Caco-2 (cell line): ENCODE measurements at regions not wholly inside any gene's neighbourhood (a gene's known extent, or its start where the extent isn't known, plus 50 kb on each side); places are given as distances from the start of the nearest gene placed in this dataset.

ENCODE experiments used
- BruUV-seq: library from RNA; stranded (reverse); fragments of 400-500 nt; replicated peaks from 2 replicates; lab custom pipeline; 2021; lab: Mats Ljungman, UMichigan
- CTCF ChIA-PET: fragments of 300-600 bp; sonication (Branson Sonifier 250); formaldehyde crosslinking; loops from one replicate; lab custom pipeline; 2022; ENCODE audit warnings: antibody characterized with exemption; lab: Charles Lee
- POLR2A ChIA-PET: fragments of 300-600 bp; sonication (Branson Sonifier 250); formaldehyde crosslinking; loops from one replicate; lab custom pipeline; 2022; ENCODE audit warnings: antibody characterized with exemption; lab: Charles Lee
- DNase-seq, 2 experiments: peaks; one replicate each; pipeline versions ENCODE4 v3.0.0 to v3.0.0-alpha.2; 2020 to 2022
- H3K27me3 ChIP-seq: replicated peaks from 2 replicates; pipeline ENCODE4 v1.6.0; 2011; ENCODE audit warnings: low read length; ENCODE audit not compliant: control insufficient read depth, insufficient read depth
- H3K36me3 ChIP-seq: 2 replicates; pipeline ENCODE4 v1.5.1; 2011; ENCODE audit warnings: low read length; ENCODE audit not compliant: control insufficient read depth, insufficient read depth
- H3K4me1 ChIP-seq: fragments of 250-450 bp; sonication (Bioruptor Pico); 2 replicates; pipeline ENCODE4 v1.5.1; 2020; ENCODE audit warnings: mild to moderate bottlenecking
- H3K4me3 ChIP-seq: 2 replicates; pipeline ENCODE4 v1.5.1; 2011; ENCODE audit warnings: low read depth, mild to moderate bottlenecking, control low read depth, low read length
- H3K9me3 ChIP-seq: fragments of 250-450 bp; sonication (Bioruptor Pico); 2 replicates; pipeline ENCODE4 v1.5.1; 2020; ENCODE audit warnings: mild to moderate bottlenecking, moderate library complexity
- H3K27ac Mint-ChIP-seq: one replicate; pipeline ENCODE4 v1.8.0; 2022; ENCODE audit warnings: mixed read lengths; ENCODE audit not compliant: unreplicated experiment
- H3K27me3 Mint-ChIP-seq: one replicate; pipeline ENCODE4 v1.8.0; 2022; ENCODE audit warnings: mixed read lengths; ENCODE audit not compliant: insufficient read depth, unreplicated experiment
- H3K36me3 Mint-ChIP-seq: one replicate; pipeline ENCODE4 v1.8.0; 2022; ENCODE audit warnings: mild to moderate bottlenecking, mixed read lengths; ENCODE audit not compliant: insufficient read depth, unreplicated experiment
- H3K4me1 Mint-ChIP-seq: one replicate; pipeline ENCODE4 v1.8.0; 2022; ENCODE audit warnings: low read depth, mixed read lengths; ENCODE audit not compliant: unreplicated experiment
- H3K4me3 Mint-ChIP-seq: one replicate; pipeline ENCODE4 v1.8.0; 2022; ENCODE audit warnings: mild to moderate bottlenecking, moderate library complexity, mixed read lengths; ENCODE audit not compliant: unreplicated experiment
- H3K9me3 Mint-ChIP-seq: one replicate; pipeline ENCODE4 v1.8.0; 2022; ENCODE audit warnings: mixed read lengths; ENCODE audit not compliant: unreplicated experiment
- intact Hi-C: fragments of 100-400 bp; cut with micrococcal nuclease; formaldehyde crosslinking; loops from one replicate; pipeline ENCODE4 v1.10.0; 2022; ENCODE audit not compliant: unreplicated experiment
- TF ChIP-seq, protein P1 (sequence below), 2 experiments: fragments of 200-600 bp in 1 of 2; IDR thresholded peaks; 1 replicate in 1 of 2; 2 replicates in 1 of 2; pipeline versions ENCODE4 v1.5.1 to v1.8.0; 2011 to 2022; ENCODE audit warnings: antibody characterized with exemption in 1 of 2, control low read depth in 1 of 2, inconsistent platforms in 1 of 2, low read depth in 1 of 2, low read length in 1 of 2, mild to moderate bottlenecking in 1 of 2, moderate library complexity in 1 of 2; ENCODE audit not compliant: insufficient read depth in 1 of 2, severe bottlenecking in 1 of 2, unreplicated experiment in 1 of 2

DNA sequence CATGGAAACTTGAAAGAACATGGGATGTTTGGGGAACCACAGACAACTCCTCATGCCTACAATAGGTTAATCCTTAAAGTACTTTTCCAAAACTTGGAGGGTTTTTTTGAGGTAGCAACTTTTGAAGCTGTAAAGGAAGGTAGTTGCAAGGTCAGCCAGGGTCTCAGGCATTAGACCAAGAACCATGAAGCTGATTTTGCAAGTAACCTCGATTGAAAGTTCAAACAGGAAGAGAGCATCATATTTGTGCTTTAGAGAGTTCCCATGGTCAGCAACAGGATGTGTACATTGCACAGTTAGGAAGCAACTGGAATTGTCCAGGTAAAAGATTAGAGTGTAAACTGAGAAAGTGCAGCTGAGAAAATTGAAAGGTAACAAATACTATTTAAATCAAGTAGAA is 199.8 kb upstream of the NR2F2 start:
- H3K9me3 Mint-ChIP-seq: peaks cover 9% of the 10 kb centered on the region
- peaks cover 11% of the 10 kb centered on the region for H3K4me1 Mint-ChIP-seq
- H3K27ac Mint-ChIP-seq: no peak overlapping the region
- no peaks in the 10 kb centered on the region for H3K36me3 ChIP-seq
- POLR2A ChIA-PET: no interaction called here
- no peaks in the 10 kb centered on the region for H3K27me3 Mint-ChIP-seq
- peaks cover 3% of the 10 kb centered on the region for H3K4me1 ChIP-seq
- H3K4me3 Mint-ChIP-seq: no peak overlapping the region
- CTCF ChIA-PET: no interaction called here
- TF ChIP-seq, protein P1, sequence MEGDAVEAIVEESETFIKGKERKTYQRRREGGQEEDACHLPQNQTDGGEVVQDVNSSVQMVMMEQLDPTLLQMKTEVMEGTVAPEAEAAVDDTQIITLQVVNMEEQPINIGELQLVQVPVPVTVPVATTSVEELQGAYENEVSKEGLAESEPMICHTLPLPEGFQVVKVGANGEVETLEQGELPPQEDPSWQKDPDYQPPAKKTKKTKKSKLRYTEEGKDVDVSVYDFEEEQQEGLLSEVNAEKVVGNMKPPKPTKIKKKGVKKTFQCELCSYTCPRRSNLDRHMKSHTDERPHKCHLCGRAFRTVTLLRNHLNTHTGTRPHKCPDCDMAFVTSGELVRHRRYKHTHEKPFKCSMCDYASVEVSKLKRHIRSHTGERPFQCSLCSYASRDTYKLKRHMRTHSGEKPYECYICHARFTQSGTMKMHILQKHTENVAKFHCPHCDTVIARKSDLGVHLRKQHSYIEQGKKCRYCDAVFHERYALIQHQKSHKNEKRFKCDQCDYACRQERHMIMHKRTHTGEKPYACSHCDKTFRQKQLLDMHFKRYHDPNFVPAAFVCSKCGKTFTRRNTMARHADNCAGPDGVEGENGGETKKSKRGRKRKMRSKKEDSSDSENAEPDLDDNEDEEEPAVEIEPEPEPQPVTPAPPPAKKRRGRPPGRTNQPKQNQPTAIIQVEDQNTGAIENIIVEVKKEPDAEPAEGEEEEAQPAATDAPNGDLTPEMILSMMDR (IDR thresholded peaks at IDR 0.05; ENCODE audit: insufficient read depth in 1 of 2, low read depth in 1 of 2, low read length in 1 of 2, severe bottlenecking in 1 of 2, unreplicated experiment in 1 of 2): no peak
- no peaks in the 10 kb centered on the region for H3K36me3 Mint-ChIP-seq
- intact Hi-C loops: no loop called here
- H3K27me3 ChIP-seq: no peaks in the 10 kb centered on the region
- H3K4me3 ChIP-seq: no peak overlapping the region
- H3K9me3 ChIP-seq: no peaks in the 10 kb centered on the region
- BruUV-seq: no TSS peak
- no peak for DNase-seq

DNA sequence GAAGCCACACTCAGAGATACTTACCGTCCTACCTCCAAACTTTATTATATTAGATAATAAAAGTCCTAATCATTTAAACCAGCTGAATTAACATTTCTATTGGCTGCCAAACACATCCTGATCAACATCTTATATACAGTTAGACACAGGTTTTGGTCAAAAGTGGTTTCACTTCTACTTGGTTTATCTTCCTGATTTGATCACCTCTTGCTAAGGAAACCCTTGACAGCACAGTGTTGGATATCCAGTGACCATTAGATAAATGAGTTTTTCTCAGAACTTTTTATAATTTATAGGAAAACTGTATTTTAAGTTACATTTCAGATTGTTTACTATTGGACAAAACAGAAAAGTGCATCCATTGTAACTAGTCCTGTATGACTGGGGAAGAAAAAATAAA is 198.4 kb upstream of the NR2F2 start:
- no peaks in the 10 kb centered on the region for H3K9me3 ChIP-seq
- no peaks in the 10 kb centered on the region for H3K36me3 Mint-ChIP-seq
- H3K4me3 ChIP-seq: no peak overlapping the region
- H3K4me1 Mint-ChIP-seq: peaks cover 3% of the 10 kb centered on the region
- no peaks in the 10 kb centered on the region for H3K36me3 ChIP-seq
- H3K4me3 Mint-ChIP-seq: no peak overlapping the region
- ChIA-PET POLR2A (no interaction called here), CTCF (no interaction called here)
- H3K27ac Mint-ChIP-seq: no peak overlapping the region
- DNase-seq: no peak
- H3K9me3 Mint-ChIP-seq: peaks cover 8% of the 10 kb centered on the region
- no TSS peak for BruUV-seq
- no peaks in the 10 kb centered on the region for H3K27me3 ChIP-seq
- TF ChIP-seq, protein P1 (IDR thresholded peaks at IDR 0.05; ENCODE audit: insufficient read depth in 1 of 2, low read depth in 1 of 2, low read length in 1 of 2, severe bottlenecking in 1 of 2, unreplicated experiment in 1 of 2): no peak
- no peaks in the 10 kb centered on the region for H3K27me3 Mint-ChIP-seq
- no peaks in the 10 kb centered on the region for H3K4me1 ChIP-seq
- intact Hi-C loops: no loop called here

DNA sequence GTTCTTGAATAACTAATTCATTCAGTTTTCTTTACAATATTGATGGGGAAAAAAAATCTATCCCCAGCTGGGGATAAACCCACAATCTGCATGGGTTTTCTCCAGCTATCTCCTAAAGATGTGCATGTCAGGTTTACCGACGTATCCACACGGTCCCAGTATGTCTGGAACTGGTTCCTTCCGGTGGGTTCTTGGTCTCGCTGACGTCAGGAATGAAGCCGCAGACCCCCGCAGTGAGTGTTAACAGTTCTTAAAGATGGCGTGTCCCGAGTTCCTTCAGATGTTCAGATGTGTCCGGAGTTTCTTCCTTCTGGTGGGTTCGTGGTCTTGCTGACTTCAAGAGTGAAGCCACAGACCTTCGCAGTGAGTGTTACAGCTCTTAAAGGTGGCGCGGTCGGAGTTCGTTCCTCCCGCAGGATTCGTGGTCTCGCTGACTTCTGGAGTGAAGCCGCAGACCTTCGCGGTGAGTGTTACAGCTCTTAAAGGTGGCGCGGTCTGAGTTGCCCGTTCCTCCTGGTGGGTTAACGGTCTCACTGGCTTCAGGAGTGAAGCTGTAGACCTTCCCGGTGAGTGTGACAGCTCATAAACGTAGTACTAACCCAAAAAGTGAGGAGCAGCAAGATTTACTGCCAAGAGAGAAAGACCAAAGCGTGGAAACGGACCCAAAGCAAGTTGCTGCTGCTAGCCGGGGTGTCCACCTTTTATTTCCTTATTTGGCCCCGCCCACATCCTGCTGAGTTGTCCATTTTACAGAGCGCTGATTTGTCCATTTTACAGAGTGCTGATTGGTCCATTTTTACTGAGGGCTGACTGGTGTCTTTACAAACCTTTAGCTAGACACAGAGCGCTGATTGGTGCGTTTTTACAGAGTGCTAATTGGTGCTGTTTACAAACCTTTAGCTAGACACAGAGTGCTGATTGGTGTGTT is 195.1 kb upstream of the NR2F2 start:
- Mint-ChIP-seq H3K36me3 (no peaks in the 10 kb centered on the region), H3K27me3 (no peaks in the 10 kb centered on the region), H3K4me1 (no peaks in the 10 kb centered on the region), H3K27ac (no peak overlapping the region), H3K9me3 (peaks cover 18% of the 10 kb centered on the region), H3K4me3 (no peak overlapping the region)
- no TSS peak for BruUV-seq
- H3K4me3 ChIP-seq: no peak overlapping the region
- intact Hi-C loops: no loop called here
- DNase-seq: no peak
- H3K36me3 ChIP-seq: no peaks in the 10 kb centered on the region
- TF ChIP-seq, protein P1 (IDR thresholded peaks at IDR 0.05; ENCODE audit: insufficient read depth in 1 of 2, low read depth in 1 of 2, low read length in 1 of 2, severe bottlenecking in 1 of 2, unreplicated experiment in 1 of 2): no peak
- H3K4me1 ChIP-seq: no peaks in the 10 kb centered on the region
- ChIA-PET POLR2A (no interaction called here), CTCF (interaction anchor here (0.6 kb wide), 1 partner anchor 23 kb away, joined by 3 read pairs; no protein-coding TSS in a partner anchor)
- H3K9me3 ChIP-seq: no peaks in the 10 kb centered on the region
- no peaks in the 10 kb centered on the region for H3K27me3 ChIP-seq
